H9 (cell line): ENCODE measurements at regions not wholly inside any gene's neighbourhood (a gene's known extent, or its start where the extent isn't known, plus 50 kb on each side); places are given as distances from the start of the nearest gene placed in this dataset.

Experiments
- DNase-seq: peaks from one replicate; pipeline ENCODE4 v3.0.0-alpha.2; 2017
- H2AFZ ChIP-seq: one replicate; pipeline ENCODE4 v1.6.1; 2013; ENCODE audit warnings: mild to moderate bottlenecking, low read length, control low read depth, moderate library complexity
- H2AK5ac ChIP-seq: 2 replicates; pipeline ENCODE4 v1.6.1; 2013; ENCODE audit warnings: low read length, control low read depth, mixed read lengths; ENCODE audit not compliant: insufficient read length
- H2BK120ac ChIP-seq: one replicate; pipeline ENCODE4 v1.6.1; 2013; ENCODE audit warnings: low read depth, mild to moderate bottlenecking, low read length, control low read depth, inconsistent platforms; ENCODE audit not compliant: poor library complexity, severe bottlenecking
- H2BK12ac ChIP-seq: 2 replicates; pipeline ENCODE4 v1.6.1; 2013; ENCODE audit warnings: low read length, control low read depth, mixed read lengths, low read depth; ENCODE audit not compliant: insufficient read length
- H2BK15ac ChIP-seq: 2 replicates; pipeline ENCODE4 v1.6.1; 2013; ENCODE audit warnings: low read depth, low read length, control low read depth
- H2BK20ac ChIP-seq: one replicate; pipeline ENCODE4 v1.6.1; 2013; ENCODE audit warnings: low read depth, mild to moderate bottlenecking, low read length, control low read depth, inconsistent platforms; ENCODE audit not compliant: poor library complexity, severe bottlenecking
- H2BK5ac ChIP-seq: 2 replicates; pipeline ENCODE4 v1.6.1; 2013; ENCODE audit warnings: low read length, control low read depth, mixed read lengths; ENCODE audit not compliant: insufficient read length
- H3K14ac ChIP-seq: 2 replicates; pipeline ENCODE4 v1.6.1; 2013; ENCODE audit warnings: low read length, control low read depth; ENCODE audit not compliant: insufficient read depth
- H3K18ac ChIP-seq: 2 replicates; pipeline ENCODE4 v1.6.1; 2013; ENCODE audit warnings: low read depth, mild to moderate bottlenecking, mixed read lengths, low read length, control low read depth; ENCODE audit not compliant: insufficient read length
- H3K23ac ChIP-seq: 2 replicates; pipeline ENCODE4 v1.6.1; 2013; ENCODE audit warnings: low read length, control low read depth, mixed read lengths, low read depth; ENCODE audit not compliant: insufficient read length
- H3K23me2 ChIP-seq: 2 replicates; pipeline ENCODE4 v1.6.1; 2013; ENCODE audit warnings: low read depth, mild to moderate bottlenecking, mixed read lengths, low read length, control low read depth; ENCODE audit not compliant: insufficient read length, poor library complexity, severe bottlenecking
- H3K27ac ChIP-seq: 2 replicates; pipeline ENCODE4 v1.5.1; 2013; ENCODE audit warnings: low read length, control low read depth, mixed read lengths, low read depth; ENCODE audit not compliant: insufficient read length
- H3K27me3 ChIP-seq: 2 replicates; pipeline ENCODE4 v1.6.1; 2013; ENCODE audit warnings: low read length, control low read depth, inconsistent platforms; ENCODE audit not compliant: insufficient read depth
- H3K4ac ChIP-seq: 2 replicates; pipeline ENCODE4 v1.6.1; 2013; ENCODE audit warnings: low read depth, mild to moderate bottlenecking, control low read depth, inconsistent platforms, low read length, moderate library complexity
- H3K4me1 ChIP-seq: 2 replicates; pipeline ENCODE4 v1.6.1; 2013; ENCODE audit warnings: low read length, control low read depth, inconsistent platforms; ENCODE audit not compliant: insufficient read depth
- H3K4me2 ChIP-seq: 2 replicates; pipeline ENCODE4 v1.6.1; 2013; ENCODE audit warnings: low read length, control low read depth, mixed read lengths; ENCODE audit not compliant: insufficient read length, insufficient read depth
- H3K56ac ChIP-seq: 2 replicates; pipeline ENCODE4 v1.6.1; 2013; ENCODE audit warnings: low read depth, mild to moderate bottlenecking, mixed read lengths, low read length, control low read depth; ENCODE audit not compliant: insufficient read length
- H3K79me1 ChIP-seq: 2 replicates; pipeline ENCODE4 v1.6.1; 2013; ENCODE audit warnings: low read depth, mild to moderate bottlenecking, moderate library complexity, low read length, control low read depth, inconsistent platforms; ENCODE audit not compliant: insufficient read depth, poor library complexity, severe bottlenecking
- H3K79me2 ChIP-seq: 2 replicates; pipeline ENCODE4 v1.6.1; 2013; ENCODE audit warnings: low read length, control low read depth, inconsistent platforms; ENCODE audit not compliant: insufficient read depth
- H3K9ac ChIP-seq: 2 replicates; pipeline ENCODE4 v1.6.1; 2013; ENCODE audit warnings: low read length, control low read depth, mixed read lengths; ENCODE audit not compliant: insufficient read length; ENCODE audit errors: extremely low read depth
- H3K9me3 ChIP-seq: one replicate; pipeline ENCODE4 v1.6.1; 2013; ENCODE audit warnings: low read depth, low read length, inconsistent platforms; ENCODE audit not compliant: control insufficient read depth
- H3T11ph ChIP-seq: one replicate; pipeline ENCODE4 v1.6.1; 2013; ENCODE audit warnings: mild to moderate bottlenecking, low read length, control low read depth, inconsistent platforms
- H4K20me1 ChIP-seq: one replicate; pipeline ENCODE4 v1.6.1; 2013; ENCODE audit not compliant: control insufficient read depth, insufficient read length, insufficient read depth
- H4K5ac ChIP-seq: 2 replicates; pipeline ENCODE4 v1.6.1; 2013; ENCODE audit warnings: low read depth, mild to moderate bottlenecking, mixed read lengths, low read length, control low read depth; ENCODE audit not compliant: insufficient read length
- H4K8ac ChIP-seq: replicated peaks from 2 replicates; pipeline ENCODE4 v1.6.1; 2013; ENCODE audit warnings: low read length, control low read depth, mixed read lengths, low read depth; ENCODE audit not compliant: insufficient read length
- H4K91ac ChIP-seq: 2 replicates; pipeline ENCODE4 v1.6.1; 2013; ENCODE audit warnings: low read depth, mild to moderate bottlenecking, moderate library complexity, mixed read lengths, low read length, control low read depth; ENCODE audit not compliant: insufficient read length
- H3K27ac Mint-ChIP-seq, 3 experiments: 2 replicates in 2 of 3; 3 replicates in 1 of 3; pipeline ENCODE4 v1.8.0; 2020 to 2021; ENCODE audit warnings: mixed read lengths in 3 of 3, mild to moderate bottlenecking in 1 of 3, moderate library complexity in 1 of 3
- H3K27me3 Mint-ChIP-seq: 2 replicates; pipeline ENCODE4 v1.8.0; 2021; ENCODE audit warnings: low read depth, mild to moderate bottlenecking, moderate library complexity, mixed read lengths
- H3K36me3 Mint-ChIP-seq, 3 experiments: 2 replicates in 2 of 3; 3 replicates in 1 of 3; pipeline ENCODE4 v1.8.0; 2020 to 2021; ENCODE audit warnings: low read depth in 3 of 3, mixed read lengths in 3 of 3; ENCODE audit not compliant: insufficient read depth in 1 of 3
- H3K4me1 Mint-ChIP-seq, 2 experiments: 2 replicates each; pipeline ENCODE4 v1.8.0; 2020; ENCODE audit warnings: mixed read lengths in 2 of 2
- H3K4me3 Mint-ChIP-seq, 2 experiments: 2 replicates in 1 of 2; 3 replicates in 1 of 2; pipeline ENCODE4 v1.8.0; 2020 to 2021; ENCODE audit warnings: mild to moderate bottlenecking in 2 of 2, mixed read lengths in 2 of 2, moderate library complexity in 1 of 2
- H3K9me3 Mint-ChIP-seq, 2 experiments: 2 replicates in 1 of 2; 3 replicates in 1 of 2; pipeline ENCODE4 v1.8.0; 2020; ENCODE audit warnings: mild to moderate bottlenecking in 2 of 2, mixed read lengths in 2 of 2, moderate library complexity in 1 of 2
- CTCF ChIP-seq: fragments of 200-600 bp; sonication (generic); conservative IDR thresholded peaks from 3 replicates; pipeline ENCODE4 v1.8.0; 2021; ENCODE audit warnings: antibody characterized with exemption, mild to moderate bottlenecking
- WGBS: extraction: QIAGEN DNeasy Blood & Tissue Kit; methylation state at CpG from one replicate; pipeline ENCODE4 v1.1.7; 2013; ENCODE audit warnings: missing lambda C conversion rate, low lambda C conversion rate, mixed read lengths; ENCODE audit not compliant: insufficient read length; ENCODE audit errors: extremely low coverage; 5-methylcytosine and 5-hydroxymethylcytosine counted together

- no peaks in the 10 kb centered on the region for H3K27me3 ChIP-seq
- H3K4me1 Mint-ChIP-seq: peaks cover 30% of the 10 kb centered on the region in 2 experiments
- H2BK12ac ChIP-seq: no peak overlapping the region
- no peak overlapping the region for H3K18ac ChIP-seq
- H2BK120ac ChIP-seq: no peak overlapping the region
- no peaks in the 10 kb centered on the region for H3K27me3 Mint-ChIP-seq
- H3K56ac ChIP-seq: no peak overlapping the region
- no peak overlapping the region for H4K91ac ChIP-seq
- no peak overlapping the region for H3T11ph ChIP-seq
- H3K9me3 ChIP-seq: no peaks in the 10 kb centered on the region
- no peak overlapping the region for H3K23ac ChIP-seq
- TF ChIP-seq CTCF: no peak
- H3K9ac ChIP-seq: no peak overlapping the region
- no peak overlapping the region for H3K4me3 Mint-ChIP-seq
- WGBS: no CpG with 5 or more reads among the region's 2 CpGs
- no peaks in the 10 kb centered on the region for H3K4me1 ChIP-seq
- H3K36me3 Mint-ChIP-seq: peaks cover 0 to 5% (median 4%) of the 10 kb centered on the region in 3 experiments; a peak in 5 of 7 replicates
- H2BK15ac ChIP-seq: no peak overlapping the region
- no peak overlapping the region for H3K4ac ChIP-seq
- no peak overlapping the region for H3K14ac ChIP-seq
- H2AK5ac ChIP-seq: no peak overlapping the region
- no peak for DNase-seq
- H2BK20ac ChIP-seq: no peak overlapping the region
- no peak overlapping the region for H3K4me2 ChIP-seq
- H3K27ac ChIP-seq: no peak overlapping the region
- peaks cover 4 to 7% of the 10 kb centered on the region in 2 experiments; a peak in 2 of 5 replicates for H3K9me3 Mint-ChIP-seq
- H3K27ac Mint-ChIP-seq: no peak overlapping the region
- H4K20me1 ChIP-seq: no peaks in the 10 kb centered on the region
- no peaks in the 10 kb centered on the region for H3K23me2 ChIP-seq
- H4K5ac ChIP-seq: no peak overlapping the region
- H3K79me1 ChIP-seq: no peaks in the 10 kb centered on the region
- H2AFZ ChIP-seq: no peak overlapping the region
- H4K8ac ChIP-seq: no peak overlapping the region
- no peaks in the 10 kb centered on the region for H3K79me2 ChIP-seq
- no peak overlapping the region for H2BK5ac ChIP-seq
Observed at GRCh38 chr13:30072818-30073186, 222.4 kb upstream of the UBL3 start.
